Activated CD4-positive, alpha-beta T cell treated with anti-CD3 and anti-CD28 coated beads, Interleukin-2, Interleukin-4, amounts not matched to agents 100 ng/mL and 50 ng/mL, durations not matched to agents 16 hours and 8 hours (primary cell): ENCODE measurements at regions not wholly inside any gene's neighbourhood (a gene's known extent, or its start where the extent isn't known, plus 50 kb on each side); places are given as distances from the start of the nearest gene placed in this dataset.

ENCODE experiments used
- DNase-seq: peaks from one replicate; pipeline ENCODE4 v3.0.0-alpha.2; 2020; ENCODE audit warnings: low spot score

GRCh38 chr10:128804411-128804810 is 662.6 kb upstream of the MGMT start:
- DNase-seq = no peak

DNA sequence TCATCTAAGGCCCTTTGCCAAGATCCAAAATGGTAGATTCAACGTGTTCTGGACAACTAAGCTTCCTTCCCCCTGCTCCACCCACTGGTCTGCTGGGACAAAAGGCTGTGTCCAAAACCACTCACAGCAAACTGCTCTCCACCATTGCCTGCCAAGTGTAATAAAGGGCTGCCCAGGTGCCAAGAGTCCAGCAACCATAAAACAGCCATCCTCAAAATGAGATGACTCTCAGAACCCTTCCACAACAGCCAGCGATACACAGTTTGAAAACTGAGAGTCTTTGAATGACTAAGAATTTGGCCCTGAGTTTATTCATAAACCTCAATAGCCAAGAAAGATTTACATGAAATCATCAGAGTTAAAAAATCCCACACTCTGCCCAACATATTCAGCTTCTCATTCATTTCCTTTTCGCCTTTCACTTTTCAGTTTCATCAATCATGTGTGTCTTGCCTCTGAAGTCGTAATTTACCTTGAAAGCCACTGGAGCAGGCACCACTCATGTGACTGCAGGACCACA is 658.1 kb upstream of the MGMT start:
- no peak for DNase-seq

DNA sequence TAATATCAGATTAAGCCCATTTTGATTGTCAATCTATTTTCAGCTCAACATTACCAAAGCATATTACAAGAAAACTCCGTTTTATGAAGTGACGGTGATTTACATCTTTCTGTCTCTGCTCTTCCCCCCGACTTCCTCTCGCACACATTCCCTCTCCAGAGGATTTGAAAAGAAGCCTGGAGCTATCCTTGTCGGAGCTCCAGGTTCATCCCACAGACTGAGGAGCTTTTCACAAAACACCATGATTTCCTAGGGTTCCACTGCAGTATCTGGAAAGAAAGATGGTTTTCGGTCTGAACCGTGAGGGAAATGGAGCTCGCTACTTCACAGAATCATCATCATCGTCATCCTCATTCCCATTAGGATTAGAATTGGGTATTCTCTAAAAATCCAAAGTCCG is 655.5 kb upstream of the MGMT start:
- no peak for DNase-seq

- DNase-seq = no peak
Observed at GRCh38 chr10:128812000-128812399, 655.0 kb upstream of the MGMT start.

DNA sequence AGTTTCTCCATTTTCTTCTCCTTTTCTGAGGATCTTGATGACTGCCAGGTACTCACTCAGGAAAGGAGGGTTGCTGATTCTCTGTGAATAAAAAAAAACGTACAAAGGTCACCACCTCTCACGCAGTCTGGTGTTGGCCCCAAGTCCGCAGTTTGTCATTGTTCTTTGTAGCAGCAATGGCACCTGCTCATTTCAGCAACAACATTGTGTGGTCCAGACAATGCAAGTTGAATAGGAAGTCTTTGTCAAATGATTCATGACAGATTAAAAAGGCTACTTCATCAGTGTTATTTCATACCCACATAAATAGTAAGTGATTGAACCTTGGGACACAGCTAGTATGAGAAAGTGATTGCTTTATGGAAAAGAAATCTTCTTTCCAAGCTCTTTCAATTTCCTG is 653.5 kb upstream of the MGMT start:
- no peak for DNase-seq

DNA sequence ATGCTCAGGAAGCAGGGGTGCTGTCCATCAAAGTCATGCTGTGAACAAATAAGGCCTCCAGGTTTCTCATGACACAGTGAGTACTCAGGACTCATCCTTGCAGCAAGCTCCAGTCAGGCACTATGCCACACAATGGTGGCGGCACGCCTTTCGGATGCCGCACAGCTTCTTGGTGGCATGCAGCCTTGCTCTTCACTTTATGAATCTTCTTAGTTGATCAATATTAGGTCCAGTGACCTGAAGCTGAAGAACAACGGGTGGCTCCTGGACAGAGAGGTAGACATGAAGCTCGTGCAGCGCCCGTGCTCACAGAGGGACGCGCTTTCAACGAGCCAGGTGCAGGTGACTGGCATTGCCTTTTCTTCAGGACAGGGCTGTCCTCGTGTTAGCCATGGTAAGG is 653.0 kb upstream of the MGMT start:
- DNase-seq = no peak

GRCh38 chr10:128814782-128815181 is 652.3 kb upstream of the MGMT start:
- no peak for DNase-seq

GRCh38 chr10:128816726-128817125 is 650.3 kb upstream of the MGMT start:
- DNase-seq = no peak

GRCh38 chr10:128817636-128818035 is 649.4 kb upstream of the MGMT start:
- DNase-seq = no peak

- DNase-seq = no peak
Observed at GRCh38 chr10:128820663-128821062, 646.4 kb upstream of the MGMT start.

GRCh38 chr10:128823201-128823600 is 643.8 kb upstream of the MGMT start:
- DNase-seq = no peak

DNA sequence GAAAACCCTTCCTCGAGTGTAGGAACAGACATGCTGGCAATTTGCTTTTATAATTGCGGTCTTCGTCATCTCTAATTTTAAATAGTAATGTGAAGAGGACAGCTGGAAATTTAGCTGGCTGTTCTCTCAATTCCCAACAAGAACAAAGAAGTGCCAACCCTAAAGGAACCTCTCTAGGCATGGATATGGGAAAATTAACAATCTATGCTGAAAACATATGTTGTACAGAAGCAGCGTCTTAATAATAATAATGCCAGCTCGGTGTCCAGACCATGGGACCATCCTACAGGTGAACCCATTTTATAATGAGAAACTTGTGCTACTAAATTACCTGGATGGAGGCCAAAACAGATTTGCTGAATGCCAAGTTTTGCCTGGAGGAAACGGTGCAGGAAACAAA is 641.4 kb upstream of the MGMT start:
- DNase-seq = no peak

- no peak for DNase-seq
Observed at GRCh38 chr10:128833671-128834070, 633.4 kb upstream of the MGMT start.

DNA sequence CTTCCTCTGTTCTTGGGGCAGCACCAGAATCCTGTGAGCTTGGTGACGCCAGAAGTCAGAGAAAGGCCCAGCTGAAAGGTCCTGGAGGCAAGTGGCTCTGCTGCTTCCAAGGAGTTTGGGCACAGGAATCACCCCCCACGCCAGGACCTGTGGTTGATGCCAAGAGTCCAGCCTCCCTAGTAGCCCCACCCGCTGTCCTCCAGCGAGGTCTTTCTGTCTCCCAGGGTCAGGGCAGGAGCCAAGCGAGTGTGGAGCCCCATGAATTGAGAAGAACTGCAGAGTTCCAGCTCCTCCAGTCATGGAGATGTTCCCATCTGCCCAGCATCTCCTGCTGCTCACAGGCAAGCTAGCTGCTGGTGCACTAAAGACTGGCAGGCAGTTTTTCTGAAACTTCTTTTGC is 631.7 kb upstream of the MGMT start:
- DNase-seq = no peak

DNA sequence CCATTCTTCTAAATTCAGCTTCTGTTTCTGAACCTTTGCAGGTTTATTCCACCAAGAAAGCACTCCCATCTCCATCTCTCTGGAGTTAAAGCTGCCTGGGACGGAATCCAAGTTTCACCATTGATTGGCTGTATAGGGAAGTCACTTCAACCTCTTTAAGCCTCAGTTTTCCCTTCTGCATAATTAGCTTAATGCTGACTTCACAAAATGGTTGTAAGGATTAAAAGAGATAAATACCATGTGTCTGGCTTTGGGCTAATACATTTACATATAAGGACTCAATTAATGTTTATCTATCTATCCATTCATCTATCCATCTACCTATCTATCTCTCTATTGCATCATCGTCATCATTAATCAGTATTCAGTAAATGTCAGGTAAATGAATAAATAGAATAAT is 629.6 kb upstream of the MGMT start:
- no peak for DNase-seq

DNA sequence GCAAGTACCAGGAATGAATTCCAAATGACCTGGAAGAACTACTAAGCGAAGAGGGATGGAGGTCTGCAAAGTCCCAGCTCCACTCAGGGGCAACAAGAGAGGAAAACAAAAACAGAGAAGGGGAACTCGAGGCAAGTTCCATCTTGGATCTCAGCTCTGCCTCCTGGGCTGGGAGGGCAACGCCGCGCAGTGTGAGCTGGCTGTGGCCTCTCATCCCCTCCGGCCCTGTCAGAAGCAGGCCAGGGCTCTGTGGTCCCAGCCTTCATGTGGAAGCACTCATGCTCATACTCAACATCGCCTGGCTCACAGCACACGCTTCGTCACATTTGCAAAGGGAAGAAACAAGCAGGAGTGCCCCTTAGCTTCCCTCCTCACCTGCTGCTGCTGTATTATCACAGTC is 627.9 kb upstream of the MGMT start:
- no peak for DNase-seq

DNA sequence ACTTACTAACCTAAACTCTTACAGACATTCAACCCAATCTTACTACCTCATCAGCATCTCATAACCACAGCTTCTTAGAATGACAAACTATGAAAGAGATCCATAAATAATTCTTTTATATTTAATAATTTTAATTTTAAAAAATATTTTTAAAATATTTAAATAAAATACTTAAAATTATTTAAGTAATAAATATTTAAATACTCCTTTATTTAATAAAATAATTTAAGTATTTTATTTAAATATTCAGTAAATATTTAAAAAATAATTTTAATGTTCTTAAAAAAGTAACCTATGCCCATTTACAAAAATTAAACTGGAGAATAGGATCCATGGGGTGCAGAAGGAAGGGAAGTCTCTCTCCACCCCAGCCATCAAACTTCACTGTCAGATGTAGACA is 627.3 kb upstream of the MGMT start:
- DNase-seq = no peak

DNA sequence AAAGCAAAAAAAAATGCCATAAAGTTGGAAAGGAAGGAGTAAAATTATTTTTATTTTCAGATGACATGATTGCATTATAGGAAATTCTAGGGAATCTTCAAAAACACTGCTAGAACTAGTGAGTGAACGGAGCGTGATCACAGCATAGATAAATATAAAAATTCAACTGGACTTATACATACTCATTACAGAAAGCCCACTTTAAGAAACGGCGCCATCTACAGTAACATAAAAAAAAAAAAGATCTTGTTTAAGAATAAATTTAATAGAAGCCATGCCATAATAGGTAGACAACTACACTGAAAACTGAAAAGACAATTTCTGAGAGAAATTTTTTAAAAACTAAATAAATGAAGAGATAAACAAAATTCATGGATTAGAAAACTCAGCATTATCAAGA is 623.1 kb upstream of the MGMT start:
- no peak for DNase-seq

GRCh38 chr10:128846927-128847326 is 620.1 kb upstream of the MGMT start:
- no peak for DNase-seq

DNA sequence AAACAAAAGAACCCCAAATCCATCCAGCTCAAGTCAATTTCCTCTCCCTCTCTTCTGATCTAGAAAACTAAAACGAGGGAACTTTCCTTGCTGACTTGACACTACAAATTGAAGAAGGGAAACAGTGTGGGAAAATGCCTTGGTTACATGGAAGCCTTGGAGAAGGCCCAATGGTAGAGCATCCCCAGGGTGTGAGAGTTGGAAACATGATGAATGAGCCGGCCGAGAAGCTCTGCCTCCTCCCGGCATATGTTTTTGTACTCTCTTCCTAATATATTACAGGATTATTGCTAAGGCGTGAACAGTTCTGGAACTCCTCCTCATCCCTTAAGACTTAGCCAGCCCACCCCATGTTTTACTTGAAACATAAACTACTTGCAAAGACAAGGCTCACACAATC is 618.2 kb upstream of the MGMT start:
- no peak for DNase-seq

GRCh38 chr10:128850647-128851046 is 616.4 kb upstream of the MGMT start:
- DNase-seq = no peak

- no peak for DNase-seq
Observed at GRCh38 chr10:128851281-128851680, 615.8 kb upstream of the MGMT start.

- no peak for DNase-seq
Observed at GRCh38 chr10:128851726-128852125, 615.3 kb upstream of the MGMT start.

DNA sequence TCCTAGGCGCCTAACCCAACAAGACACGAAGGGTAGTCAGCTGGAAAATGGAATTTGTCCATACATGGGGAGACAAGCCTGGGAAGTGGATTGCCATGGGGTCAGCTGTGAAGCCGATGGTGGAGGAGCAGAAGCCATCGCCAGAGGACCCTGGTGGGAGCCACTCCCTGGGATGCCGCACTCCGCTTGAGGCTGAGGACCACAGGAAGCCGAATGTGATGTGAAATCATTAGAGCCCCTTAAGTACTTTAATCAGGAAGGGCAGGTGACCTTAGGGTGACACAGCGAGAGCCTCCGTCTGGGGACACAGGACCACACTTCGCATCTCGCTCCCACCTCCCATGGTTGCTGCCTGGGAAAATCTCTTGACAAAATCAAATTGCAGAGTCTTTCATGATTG is 614.6 kb upstream of the MGMT start:
- no peak for DNase-seq

- DNase-seq = no peak
Observed at GRCh38 chr10:128852902-128853301, 614.1 kb upstream of the MGMT start.
